NCI-H460 (cell line): ENCODE measurements at regions not wholly inside any gene's neighbourhood (a gene's known extent, or its start where the extent isn't known, plus 50 kb on each side); places are given as distances from the start of the nearest gene placed in this dataset.

Experiments
- DNase-seq: peaks from one replicate; pipeline ENCODE4 v3.0.0-alpha.2; 2016; ENCODE audit warnings: low read depth; ENCODE audit errors: extremely low read depth

- DNase-seq = no peak
These were observed 173.4 kb upstream of the SGCD start for GRCh38 chr5:156153602-156154001.

GRCh38 chr5:156154757-156155156 is 172.2 kb upstream of the SGCD start:
- DNase-seq = no peak

- no peak for DNase-seq
These were observed 171.4 kb upstream of the SGCD start for GRCh38 chr5:156155598-156155997.

GRCh38 chr5:156164306-156164705 is 162.7 kb upstream of the SGCD start:
- no peak for DNase-seq

- no peak for DNase-seq
These were observed 157.5 kb upstream of the SGCD start for GRCh38 chr5:156169495-156169894.

- no peak for DNase-seq
These were observed 156.5 kb upstream of the SGCD start for GRCh38 chr5:156170351-156170961.

GRCh38 chr5:156174225-156174624 is 152.7 kb upstream of the SGCD start:
- DNase-seq = no peak

- DNase-seq = no peak
These were observed 148.8 kb upstream of the SGCD start for GRCh38 chr5:156178117-156178516.

GRCh38 chr5:156181656-156182055 is 145.3 kb upstream of the SGCD start:
- no peak for DNase-seq

GRCh38 chr5:156182174-156182967 is 144.6 kb upstream of the SGCD start:
- no peak for DNase-seq

GRCh38 chr5:156186760-156187159 is 140.2 kb upstream of the SGCD start:
- no peak for DNase-seq

GRCh38 chr5:156188016-156188415 is 138.9 kb upstream of the SGCD start:
- no peak for DNase-seq

GRCh38 chr5:156189628-156190027 is 137.3 kb upstream of the SGCD start:
- no peak for DNase-seq

- no peak for DNase-seq
These were observed 135.4 kb upstream of the SGCD start for GRCh38 chr5:156191547-156191946.

GRCh38 chr5:156197042-156197635 is 129.8 kb upstream of the SGCD start:
- no peak for DNase-seq

- DNase-seq = no peak
These were observed 127.9 kb upstream of the SGCD start for GRCh38 chr5:156199045-156199444.

GRCh38 chr5:156200938-156201787 is 125.8 kb upstream of the SGCD start:
- no peak for DNase-seq

GRCh38 chr5:156201788-156202403 is 125.1 kb upstream of the SGCD start:
- DNase-seq = peak; percentile 22

GRCh38 chr5:156208271-156208670 is 118.7 kb upstream of the SGCD start:
- DNase-seq = peak; percentile 29

- DNase-seq = no peak
These were observed 108.4 kb upstream of the SGCD start for GRCh38 chr5:156218367-156219158.
